ENCODE measurements at regions not wholly inside any gene's neighbourhood (a gene's known extent, or its start where the extent isn't known, plus 50 kb on each side); places are given as distances from the start of the nearest gene placed in this dataset.
"Not testable (repeated sequence)": the region's sequence is repeated elsewhere in the genome, so short reads cannot be mapped to it uniquely, and the experiment has no call there.

DNA sequence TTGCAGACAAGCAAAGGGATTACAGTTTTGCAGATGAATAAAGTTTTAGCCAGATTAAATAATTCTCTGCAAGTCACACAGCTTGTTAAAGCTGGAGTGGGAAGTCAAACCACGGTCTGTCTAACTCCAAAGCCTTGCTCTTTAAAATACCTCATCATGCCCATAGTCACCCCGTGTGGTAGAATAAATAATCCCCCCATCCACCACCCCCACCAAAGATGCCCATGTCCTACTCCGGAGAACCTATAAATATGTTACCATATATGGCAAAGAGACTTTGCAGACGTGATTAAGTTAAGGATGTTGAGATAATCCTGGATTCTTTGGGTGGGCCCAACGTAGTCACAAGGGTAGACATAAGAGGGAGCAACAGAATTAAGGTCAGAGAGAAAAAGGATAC lies 118.7 kb downstream of the BEND2 start:
- no peak for DNase-seq

- DNase-seq = no peak
Observed at GRCh38 chrX:18101087-18101486, 119.6 kb downstream of the BEND2 start.

GRCh38 chrX:18099745-18100144 lies 120.9 kb downstream of the BEND2 start:
- DNase-seq = no peak

GRCh38 chrX:18098763-18099162 lies 121.9 kb downstream of the BEND2 start:
- no peak for DNase-seq

DNA sequence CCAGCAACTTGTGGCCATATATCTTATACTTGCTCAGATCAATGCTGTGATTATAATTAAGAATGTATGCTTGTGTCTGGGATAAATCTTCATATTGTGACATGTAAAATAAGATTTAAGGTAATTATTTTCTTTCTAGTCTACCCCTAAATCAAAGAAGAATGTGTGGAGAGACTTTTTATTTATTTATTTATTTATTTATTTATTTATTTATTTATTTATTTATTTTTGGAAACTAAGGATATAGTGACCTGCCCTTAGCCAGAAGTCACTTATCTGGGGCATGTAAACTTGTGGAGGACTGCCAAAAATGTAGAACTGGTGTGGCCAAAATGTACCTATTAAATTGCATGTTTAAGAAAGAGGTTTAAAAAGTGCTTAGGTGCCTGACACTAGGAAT lies 144.3 kb downstream of the BEND2 start:
- no peak for DNase-seq

- DNase-seq = no peak
Observed at GRCh38 chrX:18075603-18076002, 145.1 kb downstream of the BEND2 start.

GRCh38 chrX:18068045-18068444 lies 152.6 kb downstream of the BEND2 start:
- not testable (repeated sequence) for DNase-seq

DNA sequence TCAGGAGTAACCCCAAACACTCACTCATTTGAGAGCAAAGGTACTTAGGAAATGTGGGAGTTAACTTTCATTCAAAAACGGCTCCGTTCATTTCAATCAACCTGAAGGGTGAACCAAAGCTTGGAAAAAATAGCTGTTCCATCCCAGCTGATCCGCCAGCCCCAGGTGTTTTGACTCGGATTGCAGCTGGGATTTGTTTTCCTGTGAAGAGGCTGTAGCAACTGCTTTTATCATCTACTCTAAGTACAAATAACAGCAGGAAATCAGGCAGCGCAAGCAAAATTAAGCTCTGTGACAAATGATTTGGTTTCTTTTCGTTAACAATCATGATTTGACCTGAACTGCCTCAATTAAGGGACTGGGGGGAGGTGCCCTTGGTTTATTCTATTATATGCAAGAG lies 154.7 kb downstream of the BEND2 start:
- DNase-seq = no peak

GRCh38 chrX:18051690-18052089 lies 169.0 kb downstream of the BEND2 start:
- no peak for DNase-seq

- no peak for DNase-seq
Observed at GRCh38 chrX:18047491-18047890, 173.2 kb downstream of the BEND2 start.

DNA sequence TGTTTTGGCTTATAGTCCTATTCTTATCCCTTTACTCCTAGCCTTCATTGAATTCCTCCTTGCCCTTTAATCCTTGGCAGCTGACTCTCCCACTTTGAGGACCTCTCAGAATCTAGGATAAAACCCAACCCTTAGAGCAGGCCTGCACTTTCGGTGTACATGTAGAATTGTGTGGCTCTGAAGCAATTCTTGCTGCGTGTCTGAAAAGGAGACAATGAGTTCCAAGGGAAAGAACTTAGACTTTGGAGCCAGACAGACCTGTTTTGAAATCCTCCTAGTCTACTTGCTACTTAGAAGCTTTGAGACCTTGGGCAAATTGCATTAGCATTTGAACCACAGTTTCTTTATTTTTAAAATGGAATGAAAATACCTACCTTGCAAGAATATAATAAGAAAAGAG lies 175.2 kb downstream of the BEND2 start:
- no peak for DNase-seq

DNA sequence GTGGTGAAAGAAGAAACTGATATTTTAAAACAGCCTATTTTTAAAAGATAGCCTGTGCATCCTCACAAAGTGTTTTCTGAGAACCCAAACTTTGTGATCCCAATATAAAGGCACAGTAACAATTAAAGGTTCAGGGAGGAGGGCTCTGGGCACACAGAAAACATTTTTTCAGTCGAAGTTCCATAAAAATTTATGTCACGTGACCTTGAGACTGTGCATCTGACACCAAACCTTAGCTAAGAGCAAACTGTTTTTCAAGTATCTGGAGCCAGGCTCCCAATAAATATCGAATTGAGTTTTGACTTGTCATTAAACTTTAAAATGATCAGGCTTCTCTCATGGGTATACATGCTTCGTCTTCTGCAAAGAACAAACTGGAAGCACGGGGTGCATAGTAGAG lies 177.9 kb downstream of the BEND2 start:
- no peak for DNase-seq

- no peak for DNase-seq
Observed at GRCh38 chrX:18041656-18042055, 179.0 kb downstream of the BEND2 start.

GRCh38 chrX:18039023-18039422 lies 177.9 kb upstream of the RAI2 start:
- no peak for DNase-seq

DNA sequence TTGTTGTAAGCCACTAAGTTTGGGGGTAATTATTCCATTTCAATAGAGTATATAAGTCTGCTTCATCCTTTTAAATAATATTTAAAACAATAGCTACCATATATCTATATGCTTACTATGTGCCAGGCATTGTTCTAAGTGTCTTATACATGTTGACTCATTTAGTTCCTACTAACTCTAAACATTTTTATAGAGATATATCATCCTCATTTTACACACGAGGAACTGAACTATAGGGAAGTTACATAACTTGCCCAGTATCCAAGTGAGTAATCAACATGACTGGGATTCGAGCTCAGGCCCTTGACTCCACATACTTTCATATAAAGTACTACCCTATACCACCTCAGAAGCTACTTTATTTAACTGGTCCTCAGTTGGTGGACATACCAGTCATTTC lies 175.3 kb upstream of the RAI2 start:
- DNase-seq = no peak

DNA sequence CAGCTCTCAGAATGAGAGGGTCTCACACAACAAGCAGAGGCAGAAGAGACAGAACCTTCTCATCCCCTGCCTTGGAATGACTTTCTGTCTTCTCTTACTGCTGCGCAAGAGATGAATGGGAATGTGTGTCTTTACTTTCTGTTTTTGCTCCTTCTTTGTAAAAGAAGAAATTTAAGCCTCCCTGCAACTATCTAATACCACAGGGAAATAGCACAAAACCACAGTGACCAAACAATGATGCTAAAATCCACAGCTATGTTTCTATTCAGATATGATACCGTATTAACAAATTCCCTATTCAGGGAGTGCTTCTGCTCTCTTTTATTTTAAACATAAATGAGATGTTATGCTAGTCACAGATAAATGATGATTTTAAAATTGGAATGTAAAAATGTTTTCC lies 173.8 kb upstream of the RAI2 start:
- DNase-seq = no peak

DNA sequence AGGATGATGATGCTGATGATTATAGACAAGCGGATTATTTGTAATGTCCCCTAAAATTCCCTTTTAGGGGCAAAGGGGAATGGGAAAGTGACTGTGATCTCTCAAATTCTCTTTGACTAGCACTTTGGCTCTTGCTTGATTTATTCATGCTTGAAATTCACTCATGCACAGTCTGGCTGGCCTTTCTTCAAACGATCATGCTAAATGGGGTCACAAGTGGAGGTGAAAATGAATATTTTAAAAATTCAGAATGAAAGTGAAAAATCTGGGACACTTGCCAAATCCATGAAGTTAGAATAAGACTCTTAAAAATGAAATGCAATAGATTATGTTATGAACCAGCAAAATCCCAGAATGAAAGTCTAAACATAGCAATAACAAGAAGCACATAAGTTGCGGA lies 173.4 kb upstream of the RAI2 start:
- DNase-seq = no peak

DNA sequence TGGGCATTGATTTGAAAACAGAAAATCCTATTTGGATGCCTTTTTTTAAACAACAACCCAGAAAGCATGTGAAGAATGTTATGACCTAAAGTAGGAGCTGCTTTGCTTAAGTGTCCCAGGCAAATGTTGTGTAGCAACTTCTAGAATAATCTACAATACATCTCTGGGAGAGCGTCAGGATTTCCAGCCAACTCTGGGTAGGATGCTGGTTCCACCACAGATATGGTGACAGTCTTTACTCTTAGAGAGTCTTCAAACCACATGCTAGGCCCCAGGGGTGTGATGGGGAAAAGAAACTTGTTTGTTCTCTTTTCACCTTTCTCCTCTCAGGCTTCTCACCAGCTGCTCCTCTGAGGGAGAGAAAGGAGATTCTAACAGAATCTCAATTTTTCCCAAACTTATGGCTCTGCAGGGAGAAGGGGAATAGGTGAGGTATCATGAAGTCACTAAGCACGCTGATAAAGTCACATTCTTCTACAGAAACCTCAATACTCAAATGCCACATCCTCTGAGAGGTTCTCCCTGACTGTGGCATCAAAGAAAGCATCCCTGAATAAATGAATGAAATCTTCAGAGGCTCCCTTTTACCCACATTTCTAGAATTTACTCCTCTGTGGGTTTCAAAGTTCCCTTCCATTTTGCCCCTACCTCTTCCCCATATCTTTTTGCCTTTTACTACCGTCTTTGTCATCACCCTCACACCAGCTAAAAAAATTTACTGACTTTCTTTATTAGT lies 171.6 kb upstream of the RAI2 start:
- DNase-seq = no peak

- no peak for DNase-seq
Observed at GRCh38 chrX:18031726-18032375, 170.8 kb upstream of the RAI2 start.

DNA sequence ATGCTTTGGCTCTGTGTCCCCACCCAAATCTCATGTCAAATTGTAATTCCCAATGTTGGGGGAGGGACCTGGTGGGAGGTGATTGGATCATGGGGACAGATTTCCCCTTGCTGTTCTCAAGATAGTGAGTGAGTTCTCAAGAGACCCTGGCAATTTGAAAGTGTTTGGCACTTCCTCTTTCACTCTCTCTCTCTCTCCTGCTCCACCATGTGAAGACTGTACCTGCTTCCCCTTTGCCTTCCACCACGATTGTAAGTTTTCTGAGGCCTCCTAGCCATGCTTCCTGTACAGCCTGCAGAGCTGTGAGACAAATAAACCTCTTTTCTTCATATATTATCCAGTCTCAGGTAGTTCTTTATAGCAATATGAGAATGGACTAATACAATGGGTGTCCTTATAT lies 169.6 kb upstream of the RAI2 start:
- not testable (repeated sequence) for DNase-seq

GRCh38 chrX:18026166-18026565 lies 165.1 kb upstream of the RAI2 start:
- no peak for DNase-seq

DNA sequence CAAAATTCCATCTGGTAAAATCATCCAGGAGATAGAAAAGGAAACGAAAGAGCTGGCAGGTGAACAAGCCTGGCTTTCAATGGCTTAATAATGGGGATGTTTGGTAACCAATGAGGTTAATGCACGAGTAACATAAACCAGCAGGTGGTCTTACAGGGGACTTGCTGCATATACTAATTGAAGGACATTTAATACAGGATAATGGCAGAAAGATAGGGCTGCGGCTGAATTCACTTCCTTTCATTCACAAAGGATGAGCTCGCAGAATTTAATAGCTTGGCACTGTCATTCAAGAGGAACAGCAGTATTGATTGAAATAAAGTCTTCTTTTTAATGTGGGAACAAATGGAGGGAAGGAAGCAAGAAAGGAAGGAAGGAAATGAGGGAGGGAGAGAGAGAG lies 156.3 kb upstream of the RAI2 start:
- DNase-seq = no peak

DNA sequence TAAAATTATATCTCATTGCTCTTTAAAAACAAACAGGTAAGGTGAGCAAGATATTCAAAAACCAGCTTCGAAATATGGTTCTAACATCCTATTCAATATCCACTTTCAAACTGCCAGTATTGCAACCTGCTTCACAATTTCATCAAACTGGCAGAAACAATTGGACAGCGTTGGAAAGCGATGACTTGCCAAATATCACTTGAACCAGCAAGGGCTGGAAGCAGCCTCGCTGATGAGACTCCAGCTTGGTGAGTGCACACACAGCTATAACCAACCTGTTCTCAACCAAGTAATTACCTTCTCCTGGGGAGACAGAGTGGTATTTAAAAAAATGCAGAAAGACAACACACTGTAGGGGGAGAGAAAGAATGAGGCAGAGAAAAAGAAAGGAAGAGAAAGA lies 155.8 kb upstream of the RAI2 start:
- DNase-seq = no peak

DNA sequence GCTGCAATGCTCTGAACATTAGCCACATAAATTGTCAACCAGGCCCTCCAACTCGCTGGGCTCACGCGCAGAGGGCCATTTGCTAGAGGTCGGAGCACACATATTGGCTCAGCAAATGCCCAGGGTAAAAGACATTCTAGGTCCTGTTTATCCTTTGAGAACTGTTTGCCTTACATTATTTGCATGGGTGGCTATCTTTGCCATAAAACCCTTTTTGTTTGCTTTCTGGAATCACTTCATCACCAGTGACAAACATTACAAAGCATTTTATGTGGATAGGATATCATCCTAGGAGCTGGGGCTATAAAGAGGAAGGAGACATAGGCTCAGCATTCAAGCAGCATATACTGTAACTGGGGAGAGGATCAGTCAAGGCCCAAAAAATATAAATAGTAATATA lies 149.2 kb upstream of the RAI2 start:
- DNase-seq = no peak

DNA sequence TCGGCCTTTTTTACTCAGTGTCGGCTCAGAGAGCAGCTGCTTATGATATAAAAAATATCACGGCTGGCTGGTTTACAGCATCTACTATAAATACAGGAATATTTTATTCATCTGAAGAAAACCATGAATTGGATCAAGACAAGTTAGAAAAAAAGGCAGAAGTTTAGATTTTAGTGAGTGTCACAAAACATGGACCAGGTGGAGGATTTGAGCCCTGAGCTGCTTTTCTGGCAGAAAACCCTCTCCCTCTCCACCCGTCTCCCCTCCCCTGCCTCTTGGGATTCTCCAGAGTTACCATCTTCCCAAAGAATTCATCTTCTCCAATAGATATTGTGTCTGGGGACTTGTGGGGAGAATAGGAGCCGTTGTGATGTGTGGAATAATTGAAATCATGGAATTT lies 142.8 kb upstream of the RAI2 start:
- no peak for DNase-seq

Measured in stimulated activated CD4-positive, alpha-beta T cell treated with anti-CD3 and anti-CD28 coated beads, Interleukin-2, amount 100 ng/mL, for 48 hours (primary cell).